Esophagus muscularis mucosa (tissue), 4 donors: ENCODE measurements at regions not wholly inside any gene's neighbourhood (a gene's known extent, or its start where the extent isn't known, plus 50 kb on each side); places are given as distances from the start of the nearest gene placed in this dataset.

ENCODE experiments used
- DNase-seq: peaks from one replicate; pipeline ENCODE4 v3.0.0-alpha.2; 2017; ENCODE audit errors: extremely low spot score
- H3K27ac ChIP-seq, 4 donors: fragments of 200-600 bp; sonication (generic); replicated peaks in 1 of 4; 1 replicate in 3 of 4; 2 replicates in 1 of 4; pipeline ENCODE4 v1.5.1; 2016 to 2019; ENCODE audit warnings: mild to moderate bottlenecking in 1 of 4
- H3K27me3 ChIP-seq, 4 donors: fragments of 200-600 bp; sonication (generic); one replicate each; pipeline versions ENCODE4 v1.5.1 to v1.6.0; 2016 to 2019
- H3K36me3 ChIP-seq, 4 donors: fragments of 200-600 bp; sonication (generic); one replicate each; pipeline ENCODE4 v1.5.1; 2016 to 2019
- H3K4me1 ChIP-seq, 4 donors: fragments of 200-600 bp; sonication (generic); one replicate each; pipeline ENCODE4 v1.5.1; 2016 to 2019
- H3K4me3 ChIP-seq, 4 donors: fragments of 200-600 bp; sonication (generic); 1 replicate in 2 of 4; 2 replicates in 2 of 4; pipeline ENCODE4 v1.5.1; 2016 to 2019; ENCODE audit warnings: mild to moderate bottlenecking in 4 of 4, moderate library complexity in 1 of 4
- H3K9me3 ChIP-seq, 4 donors: fragments of 200-600 bp; sonication (generic); 1 replicate in 3 of 4; 2 replicates in 1 of 4; pipeline ENCODE4 v1.5.1; 2016 to 2019
- EP300 ChIP-seq: sonication (generic); formaldehyde crosslinking; IDR thresholded peaks from one replicate; pipeline ENCODE4 v1.6.1; 2017; ENCODE audit warnings: antibody characterized with exemption
- POLR2A ChIP-seq: fragments of 450-650 bp; IDR thresholded peaks from one replicate; pipeline ENCODE4 v1.6.1; 2017; ENCODE audit warnings: antibody characterized with exemption, moderate library complexity, mild to moderate bottlenecking, low read depth
- POLR2AphosphoS5 ChIP-seq, 2 donors: sonication (generic); formaldehyde crosslinking; IDR thresholded peaks; one replicate each; pipeline ENCODE4 v1.6.1; 2017; ENCODE audit warnings: antibody characterized with exemption in 2 of 2
- WGBS: methylation state at CpG from one replicate; pipeline ENCODE4 v1.1.5; 2018; 5-methylcytosine and 5-hydroxymethylcytosine counted together
- intact Hi-C: fragments of 100-400 bp; cut with DNase I; formaldehyde crosslinking; loops from one replicate; pipeline ENCODE4 v1.15.1; 2023
- TF ChIP-seq, protein P1 (sequence below), 3 experiments: fragments of 200-600 bp in 2 of 3; fragments of 450-650 bp in 1 of 3; sonication (generic) in 2 of 3; IDR thresholded peaks; one replicate each; pipeline ENCODE4 v1.5.1; 2017 to 2019; ENCODE audit warnings: antibody characterized with exemption in 3 of 3, mild to moderate bottlenecking in 2 of 3, moderate library complexity in 1 of 3

DNA sequence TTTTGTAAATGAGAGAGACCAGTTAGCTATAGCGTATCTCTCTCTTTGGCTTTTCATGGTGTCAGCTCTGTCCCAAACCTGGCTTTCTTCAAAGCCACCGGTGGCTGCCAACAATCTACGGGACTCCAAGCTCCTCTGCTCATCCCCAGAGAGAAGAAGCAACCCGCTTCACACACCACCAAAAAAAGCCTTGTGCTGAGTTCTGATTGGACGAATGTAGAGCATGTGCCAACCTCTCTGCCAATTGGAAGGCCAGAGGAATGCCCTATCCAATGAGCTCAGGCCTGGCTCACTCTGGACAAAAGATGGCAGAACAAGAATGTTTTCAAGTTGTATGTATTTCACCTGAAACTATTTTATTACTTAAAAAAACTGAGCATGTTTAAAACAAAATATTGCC lies 202.4 kb downstream of the C16orf95 start:
- no peaks in the 10 kb centered on the region for H3K36me3 ChIP-seq
- H3K4me1 ChIP-seq: no peaks in the 10 kb centered on the region
- H3K9me3 ChIP-seq: no peaks in the 10 kb centered on the region
- no peak for TF ChIP-seq EP300
- H3K4me3 ChIP-seq: no peak overlapping the region
- no peak for DNase-seq
- peaks cover 0 to 22% (median 0%) of the 10 kb centered on the region in 4 donors for H3K27me3 ChIP-seq
- intact Hi-C loops: no loop called here
- H3K27ac ChIP-seq: no peak overlapping the region
- 97% methylated on average over 5 of the region's 5 CpGs for WGBS

DNA sequence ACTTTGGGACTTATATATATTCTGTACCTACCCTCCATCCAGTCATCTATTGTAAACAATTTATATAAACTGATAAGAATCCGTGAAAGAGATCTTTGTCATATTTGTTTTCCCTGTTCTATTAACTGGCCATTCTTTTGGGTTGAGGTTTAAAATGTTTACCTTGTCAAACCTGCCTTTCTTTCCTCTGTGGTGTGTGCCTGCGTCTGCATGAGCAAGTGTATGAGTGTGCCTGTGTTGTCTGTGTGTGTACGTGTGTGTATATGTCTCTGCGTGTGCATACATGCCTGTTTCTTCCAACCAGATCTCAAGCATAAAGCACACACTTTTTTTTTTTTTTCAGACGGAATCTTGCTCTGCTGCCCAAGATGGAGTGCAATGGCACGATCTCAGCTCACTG lies 201.5 kb downstream of the C16orf95 start:
- H3K27me3 ChIP-seq: peaks cover 0 to 29% (median 0%) of the 10 kb centered on the region in 4 donors
- H3K4me1 ChIP-seq: no peaks in the 10 kb centered on the region
- intact Hi-C loops: no loop called here
- no peaks in the 10 kb centered on the region for H3K9me3 ChIP-seq
- TF ChIP-seq, protein P1, sequence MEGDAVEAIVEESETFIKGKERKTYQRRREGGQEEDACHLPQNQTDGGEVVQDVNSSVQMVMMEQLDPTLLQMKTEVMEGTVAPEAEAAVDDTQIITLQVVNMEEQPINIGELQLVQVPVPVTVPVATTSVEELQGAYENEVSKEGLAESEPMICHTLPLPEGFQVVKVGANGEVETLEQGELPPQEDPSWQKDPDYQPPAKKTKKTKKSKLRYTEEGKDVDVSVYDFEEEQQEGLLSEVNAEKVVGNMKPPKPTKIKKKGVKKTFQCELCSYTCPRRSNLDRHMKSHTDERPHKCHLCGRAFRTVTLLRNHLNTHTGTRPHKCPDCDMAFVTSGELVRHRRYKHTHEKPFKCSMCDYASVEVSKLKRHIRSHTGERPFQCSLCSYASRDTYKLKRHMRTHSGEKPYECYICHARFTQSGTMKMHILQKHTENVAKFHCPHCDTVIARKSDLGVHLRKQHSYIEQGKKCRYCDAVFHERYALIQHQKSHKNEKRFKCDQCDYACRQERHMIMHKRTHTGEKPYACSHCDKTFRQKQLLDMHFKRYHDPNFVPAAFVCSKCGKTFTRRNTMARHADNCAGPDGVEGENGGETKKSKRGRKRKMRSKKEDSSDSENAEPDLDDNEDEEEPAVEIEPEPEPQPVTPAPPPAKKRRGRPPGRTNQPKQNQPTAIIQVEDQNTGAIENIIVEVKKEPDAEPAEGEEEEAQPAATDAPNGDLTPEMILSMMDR (IDR thresholded peaks at IDR 0.05): no peak
- TF ChIP-seq POLR2A (no peak), POLR2AphosphoS5 (IDR thresholded peaks at IDR 0.05) (no peak), EP300 (no peak)
- no peak for DNase-seq
- no peaks in the 10 kb centered on the region for H3K36me3 ChIP-seq
- no peak overlapping the region for H3K27ac ChIP-seq
- no peak overlapping the region for H3K4me3 ChIP-seq
- 71% methylated on average over 6 of the region's 6 CpGs for WGBS

DNA sequence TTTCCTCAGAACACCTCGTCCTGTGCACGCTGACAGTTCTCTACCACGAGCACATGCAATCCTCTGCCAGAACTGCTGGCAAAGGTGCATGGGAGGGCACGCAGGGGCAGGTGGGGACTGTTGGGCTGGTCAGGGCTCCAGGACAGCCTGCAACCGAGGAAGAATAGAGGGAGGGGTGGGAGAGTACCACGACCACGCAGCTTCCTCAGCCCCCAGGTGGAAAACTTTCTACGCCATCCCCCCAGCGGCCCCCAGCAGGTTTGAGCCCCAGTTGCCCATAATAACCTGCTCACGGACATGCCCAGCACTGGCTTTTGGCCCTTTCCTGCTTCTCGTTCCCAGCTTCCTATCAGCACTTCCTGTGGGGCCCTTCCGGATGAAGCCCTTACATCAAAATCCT lies 199.3 kb downstream of the C16orf95 start:
- intact Hi-C loops: no loop called here
- 72% methylated on average over 6 of the region's 12 CpGs for WGBS
- Histone ChIP-seq H3K9me3 (peaks cover 0 to under 1% (median 0%) of the 10 kb centered on the region in 4 donors), H3K27me3 (peaks cover 0 to 36% (median 0%) of the 10 kb centered on the region in 4 donors), H3K4me3 (no peak overlapping the region), H3K4me1 (no peaks in the 10 kb centered on the region), H3K36me3 (no peaks in the 10 kb centered on the region), H3K27ac (no peak overlapping the region)
- TF ChIP-seq POLR2AphosphoS5 (IDR thresholded peaks at IDR 0.05) (no peak), EP300 (no peak), POLR2A (no peak)
- TF ChIP-seq, protein P1 (IDR thresholded peaks at IDR 0.05): no peak
- DNase-seq: no peak

DNA sequence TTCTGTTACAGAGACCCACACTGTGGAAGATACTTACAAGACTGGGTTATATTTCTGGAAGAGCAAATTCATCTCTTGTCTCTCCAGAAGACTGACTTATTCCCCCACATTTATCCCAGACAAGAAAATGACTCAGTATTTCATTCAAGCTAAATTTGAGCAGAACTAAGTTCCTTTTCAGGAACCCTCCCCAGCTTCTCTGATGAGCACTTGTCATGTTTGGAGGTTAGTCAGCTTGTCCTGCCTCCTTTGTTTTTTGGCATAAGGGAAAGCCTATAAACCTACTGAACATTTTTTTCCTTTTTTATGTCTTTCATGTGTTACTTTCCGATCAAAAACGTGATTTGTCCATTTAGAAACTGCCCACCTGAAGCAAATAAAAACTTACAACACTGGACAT lies 198.0 kb downstream of the C16orf95 start:
- H3K9me3 ChIP-seq: peaks cover 0 to 9% (median 4%) of the 10 kb centered on the region in 4 donors
- DNase-seq: no peak
- peaks cover 0 to 43% (median 0%) of the 10 kb centered on the region in 4 donors for H3K27me3 ChIP-seq
- TF ChIP-seq POLR2AphosphoS5 (IDR thresholded peaks at IDR 0.05): no peak
- TF ChIP-seq, protein P1 (IDR thresholded peaks at IDR 0.05): no peak
- TF ChIP-seq EP300: no peak
- TF ChIP-seq POLR2A: no peak
- intact Hi-C loops: no loop called here
- WGBS: 83% methylated on average over 2 of the region's 2 CpGs
- no peak overlapping the region for H3K27ac ChIP-seq
- H3K4me3 ChIP-seq: no peak overlapping the region
- no peaks in the 10 kb centered on the region for H3K4me1 ChIP-seq
- H3K36me3 ChIP-seq: no peaks in the 10 kb centered on the region

DNA sequence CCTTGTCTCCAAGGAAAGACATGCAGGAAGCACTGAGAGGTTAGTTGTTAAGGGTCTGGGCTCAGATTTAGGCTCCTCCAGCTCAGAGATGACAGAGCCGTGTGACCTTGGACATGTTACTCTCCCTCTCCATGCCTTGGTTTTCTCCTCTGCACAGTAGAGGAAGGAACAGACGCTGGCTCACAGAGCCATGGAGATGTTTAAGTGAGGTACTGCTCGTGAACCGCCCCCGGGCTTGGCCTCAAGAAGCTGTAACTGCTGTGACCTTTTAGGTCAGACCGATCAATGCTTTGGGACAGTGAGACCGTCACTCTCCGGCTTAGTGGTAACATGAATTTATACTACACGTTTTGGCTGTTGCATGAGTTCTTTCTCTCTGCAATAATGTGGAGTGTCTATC lies 197.4 kb downstream of the C16orf95 start:
- intact Hi-C loops: no loop called here
- 79% methylated on average over 9 of the region's 9 CpGs for WGBS
- TF ChIP-seq POLR2A: no peak
- no peak for TF ChIP-seq POLR2AphosphoS5 (IDR thresholded peaks at IDR 0.05)
- no peak for TF ChIP-seq EP300
- TF ChIP-seq, protein P1 (IDR thresholded peaks at IDR 0.05): no peak
- no peak for DNase-seq
- Histone ChIP-seq H3K27ac (no peak overlapping the region), H3K27me3 (peaks cover 0 to 43% (median 0%) of the 10 kb centered on the region in 4 donors), H3K4me3 (no peak overlapping the region), H3K9me3 (peaks cover 0 to 9% (median 4%) of the 10 kb centered on the region in 4 donors), H3K4me1 (no peaks in the 10 kb centered on the region), H3K36me3 (no peaks in the 10 kb centered on the region)
